ENCODE measurements at regions not wholly inside any gene's neighbourhood (a gene's known extent, or its start where the extent isn't known, plus 50 kb on each side); places are given as distances from the start of the nearest gene placed in this dataset.

- TF ChIP-seq POLR2A (IDR thresholded peaks at IDR 0.05): no peak
- no peak for TF ChIP-seq CTCF (IDR thresholded peaks at IDR 0.05 in 8 of 11, conservative IDR thresholded peaks at IDR 0.05 in 3 of 11)
- no peak for TF ChIP-seq POLR2AphosphoS5 (IDR thresholded peaks at IDR 0.05)
These were observed 729.6 kb downstream of the SORCS3 start for GRCh38 chr10:105370692-105371091.

All from spleen (tissue), 7 donors.